SK-N-SH treated with all-trans-retinoic acid at 6 μM for 48 hours (cell line): ENCODE measurements at regions not wholly inside any gene's neighbourhood (a gene's known extent, or its start where the extent isn't known, plus 50 kb on each side); places are given as distances from the start of the nearest gene placed in this dataset.

Source experiments
- ARNTL ChIP-seq: fragments of 450-650 bp; formaldehyde crosslinking; IDR thresholded peaks from 2 replicates; pipeline ENCODE4 v1.5.0; 2020; ENCODE audit warnings: low read depth, mild to moderate bottlenecking, moderate library complexity, borderline replicate concordance
- CREB5 ChIP-seq: fragments of 250-450 bp; sonication (Bioruptor Pico); IDR thresholded peaks from 2 replicates; pipeline ENCODE4 v1.5.1; 2020; ENCODE audit warnings: low read depth, mild to moderate bottlenecking, moderate library complexity
- ZNF565 ChIP-seq: fragments of 450-650 bp; formaldehyde crosslinking; conservative IDR thresholded peaks from 2 replicates; pipeline ENCODE4 v1.5.0; 2020; ENCODE audit warnings: low read depth, mild to moderate bottlenecking, moderate library complexity
- TF ChIP-seq, protein P1 (sequence below): fragments of 250-450 bp; sonication (Bioruptor Pico); IDR thresholded peaks from 2 replicates; pipeline ENCODE4 v1.8.0; 2020; ENCODE audit warnings: mild to moderate bottlenecking, moderate library complexity, borderline replicate concordance

- TF ChIP-seq ARNTL (CRISPR knock-in tag) = no peak
- no peak for TF ChIP-seq ZNF565 (CRISPR knock-in tag)
- TF ChIP-seq CREB5 (CRISPR knock-in tag) = no peak
- TF ChIP-seq, protein P1, sequence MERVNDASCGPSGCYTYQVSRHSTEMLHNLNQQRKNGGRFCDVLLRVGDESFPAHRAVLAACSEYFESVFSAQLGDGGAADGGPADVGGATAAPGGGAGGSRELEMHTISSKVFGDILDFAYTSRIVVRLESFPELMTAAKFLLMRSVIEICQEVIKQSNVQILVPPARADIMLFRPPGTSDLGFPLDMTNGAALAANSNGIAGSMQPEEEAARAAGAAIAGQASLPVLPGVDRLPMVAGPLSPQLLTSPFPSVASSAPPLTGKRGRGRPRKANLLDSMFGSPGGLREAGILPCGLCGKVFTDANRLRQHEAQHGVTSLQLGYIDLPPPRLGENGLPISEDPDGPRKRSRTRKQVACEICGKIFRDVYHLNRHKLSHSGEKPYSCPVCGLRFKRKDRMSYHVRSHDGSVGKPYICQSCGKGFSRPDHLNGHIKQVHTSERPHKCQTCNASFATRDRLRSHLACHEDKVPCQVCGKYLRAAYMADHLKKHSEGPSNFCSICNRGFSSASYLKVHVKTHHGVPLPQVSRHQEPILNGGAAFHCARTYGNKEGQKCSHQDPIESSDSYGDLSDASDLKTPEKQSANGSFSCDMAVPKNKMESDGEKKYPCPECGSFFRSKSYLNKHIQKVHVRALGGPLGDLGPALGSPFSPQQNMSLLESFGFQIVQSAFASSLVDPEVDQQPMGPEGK = no peak
These were observed 468.4 kb downstream of the MBD2 start for GRCh38 chr18:53755914-53756609.
